Prostate gland (tissue), 2 donors: ENCODE measurements at regions not wholly inside any gene's neighbourhood (a gene's known extent, or its start where the extent isn't known, plus 50 kb on each side); places are given as distances from the start of the nearest gene placed in this dataset.

Source experiments
- DNase-seq: peaks from one replicate; pipeline ENCODE4 v3.0.0-alpha.2; 2019; ENCODE audit warnings: low spot score
- H3K27ac ChIP-seq, 2 donors: fragments of 200-600 bp; sonication (generic); 2 replicates each; pipeline ENCODE4 v1.5.1; 2017 to 2019
- H3K27me3 ChIP-seq: fragments of 200-600 bp; sonication (generic); replicated peaks from 2 replicates; pipeline ENCODE4 v1.5.1; 2019; ENCODE audit not compliant: insufficient read depth
- H3K36me3 ChIP-seq, 2 donors: fragments of 200-600 bp; sonication (generic); 1 replicate in 1 of 2; 2 replicates in 1 of 2; pipeline versions ENCODE4 v1.5.1 to v1.8.1; 2017 to 2019
- H3K4me1 ChIP-seq: fragments of 200-600 bp; sonication (generic); replicated peaks from 2 replicates; pipeline ENCODE4 v1.5.1; 2019
- H3K4me3 ChIP-seq, 2 donors: fragments of 200-600 bp; sonication (generic); 2 replicates each; pipeline ENCODE4 v1.5.1; 2017 to 2019
- H3K9me3 ChIP-seq: fragments of 200-600 bp; sonication (generic); 2 replicates; pipeline ENCODE4 v1.5.1; 2017
- CTCF ChIP-seq, 4 experiments: fragments of 200-600 bp in 2 of 4; fragments of 450-650 bp in 2 of 4; sonication (generic) in 2 of 4; IDR thresholded peaks; 1 replicate in 3 of 4; 2 replicates in 1 of 4; pipeline ENCODE4 v1.5.1; 2016 to 2019; ENCODE audit warnings: antibody characterized with exemption in 4 of 4, mild to moderate bottlenecking in 2 of 4, moderate library complexity in 2 of 4
- POLR2A ChIP-seq: fragments of 450-650 bp; IDR thresholded peaks from one replicate; pipeline ENCODE4 v1.6.1; 2016; ENCODE audit warnings: antibody characterized with exemption, mild to moderate bottlenecking
- POLR2AphosphoS5 ChIP-seq: sonication (generic); formaldehyde crosslinking; IDR thresholded peaks from one replicate; pipeline ENCODE4 v1.6.1; 2017; ENCODE audit warnings: antibody characterized with exemption
- WGBS: methylation state at CpG from one replicate; pipeline ENCODE4 v1.1.5; 2018; 5-methylcytosine and 5-hydroxymethylcytosine counted together
- intact Hi-C: fragments of 100-400 bp; cut with DNase I; formaldehyde crosslinking; loops from one replicate; pipeline ENCODE4 v1.14.2; 2022

- Histone ChIP-seq H3K27ac (no peak overlapping the region), H3K4me1 (no peaks in the 10 kb centered on the region), H3K4me3 (no peak overlapping the region), H3K36me3 (no peaks in the 10 kb centered on the region), H3K9me3 (no peaks in the 10 kb centered on the region), H3K27me3 (no peaks in the 10 kb centered on the region)
- DNase-seq, result no peak
- WGBS, result 30% methylated on average over 2 of the region's 2 CpGs
- TF ChIP-seq CTCF (IDR thresholded peaks at IDR 0.05) (no peak), POLR2AphosphoS5 (no peak), POLR2A (no peak)
- intact Hi-C loops, result no loop called here
Measured at GRCh38 chr5:82777106-82777505, 300.1 kb downstream of the TMEM167A start.

- no peaks in the 10 kb centered on the region for H3K4me1 ChIP-seq
- no peaks in the 10 kb centered on the region for H3K9me3 ChIP-seq
- no peaks in the 10 kb centered on the region for H3K36me3 ChIP-seq
- H3K4me3 ChIP-seq, result no peak overlapping the region
- no peak for DNase-seq
- intact Hi-C loops, result no loop called here
- TF ChIP-seq POLR2AphosphoS5, result no peak
- no peak for TF ChIP-seq POLR2A
- no peak for TF ChIP-seq CTCF (IDR thresholded peaks at IDR 0.05)
- no peak overlapping the region for H3K27ac ChIP-seq
- 90% methylated on average over 4 of the region's 4 CpGs for WGBS
- H3K27me3 ChIP-seq, result no peaks in the 10 kb centered on the region
Measured at GRCh38 chr5:82772281-82772680, 304.9 kb downstream of the TMEM167A start.

- no peak for DNase-seq
- no peak overlapping the region for H3K4me3 ChIP-seq
- no peak overlapping the region for H3K27ac ChIP-seq
- H3K9me3 ChIP-seq, result no peaks in the 10 kb centered on the region
- H3K4me1 ChIP-seq, result no peaks in the 10 kb centered on the region
- intact Hi-C loops, result no loop called here
- TF ChIP-seq POLR2A (no peak), CTCF (IDR thresholded peaks at IDR 0.05) (no peak), POLR2AphosphoS5 (no peak)
- no peaks in the 10 kb centered on the region for H3K36me3 ChIP-seq
- no peaks in the 10 kb centered on the region for H3K27me3 ChIP-seq
Measured at GRCh38 chr5:82766206-82766605, 311.0 kb downstream of the TMEM167A start.

GRCh38 chr5:82765765-82766164, 311.4 kb downstream of the TMEM167A start:
- H3K27ac ChIP-seq, result no peak overlapping the region
- 43% methylated on average over 3 of the region's 3 CpGs for WGBS
- intact Hi-C loops, result no loop called here
- H3K27me3 ChIP-seq, result no peaks in the 10 kb centered on the region
- DNase-seq, result no peak
- no peaks in the 10 kb centered on the region for H3K9me3 ChIP-seq
- H3K36me3 ChIP-seq, result no peaks in the 10 kb centered on the region
- no peak for TF ChIP-seq POLR2AphosphoS5
- H3K4me3 ChIP-seq, result no peak overlapping the region
- H3K4me1 ChIP-seq, result no peaks in the 10 kb centered on the region

- 90% methylated on average over 10 of the region's 10 CpGs for whole genome bisulfite sequencing
- Histone ChIP-seq H3K36me3 (no peaks in the 10 kb centered on the region), H3K9me3 (no peaks in the 10 kb centered on the region), H3K4me1 (no peaks in the 10 kb centered on the region), H3K27ac (no peak overlapping the region), H3K27me3 (no peaks in the 10 kb centered on the region), H3K4me3 (no peak overlapping the region)
- no peak for DNase-seq
- intact Hi-C loops, result no loop called here
- TF ChIP-seq POLR2AphosphoS5 (no peak), POLR2A (no peak), CTCF (IDR thresholded peaks at IDR 0.05) (no peak)
Measured at GRCh38 chr5:82760856-82761255, 316.3 kb downstream of the TMEM167A start.

GRCh38 chr5:82758881-82759280, 318.3 kb downstream of the TMEM167A start:
- no peak for TF ChIP-seq CTCF (IDR thresholded peaks at IDR 0.05)
- TF ChIP-seq POLR2AphosphoS5, result no peak
- no peaks in the 10 kb centered on the region for H3K27me3 ChIP-seq
- H3K4me3 ChIP-seq, result no peak overlapping the region
- intact Hi-C loops, result no loop called here
- no peaks in the 10 kb centered on the region for H3K4me1 ChIP-seq
- no peaks in the 10 kb centered on the region for H3K9me3 ChIP-seq
- H3K36me3 ChIP-seq, result no peaks in the 10 kb centered on the region
- DNase-seq, result no peak
- H3K27ac ChIP-seq, result no peak overlapping the region
- 91% methylated on average over 3 of the region's 3 CpGs for WGBS
